ENCODE measurements at regions not wholly inside any gene's neighbourhood (a gene's known extent, or its start where the extent isn't known, plus 50 kb on each side); places are given as distances from the start of the nearest gene placed in this dataset.

DNA sequence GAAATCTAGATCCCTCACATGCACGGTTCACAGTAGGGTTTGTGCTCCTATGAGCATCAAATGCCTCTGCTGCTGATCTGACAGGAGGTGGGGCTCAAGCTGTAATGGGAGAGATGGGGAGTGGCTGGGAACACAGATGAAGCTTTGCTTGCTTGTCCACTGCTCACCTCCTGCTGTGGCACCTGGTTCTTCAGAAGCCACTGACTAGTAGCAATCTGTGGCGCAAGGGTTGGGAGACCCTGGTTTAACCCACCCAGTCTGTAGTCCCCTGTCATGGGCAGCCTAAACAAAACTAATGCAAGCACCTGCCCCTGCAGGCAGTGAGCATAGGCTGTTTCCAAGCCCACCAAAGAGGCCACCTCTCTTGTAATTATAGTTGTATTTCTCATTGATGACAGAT is 116.6 kb downstream of the SHOX start:
- TF ChIP-seq BHLHE40 (IDR thresholded peaks at IDR 0.05; ENCODE audit: borderline replicate concordance), result no peak
- no peak for TF ChIP-seq FOXK2 (IDR thresholded peaks at IDR 0.05)
- no peak for TF ChIP-seq SP1 (IDR thresholded peaks at IDR 0.05)
- no peak for TF ChIP-seq FOXA1 (IDR thresholded peaks at IDR 0.05)
- TF ChIP-seq SUZ12 (IDR thresholded peaks at IDR 0.05), result no peak
- TF ChIP-seq LEF1 (IDR thresholded peaks at IDR 0.05; ENCODE audit: borderline replicate concordance), result no peak
